Parathyroid adenoma (tissue), 2 donors: ENCODE measurements at regions not wholly inside any gene's neighbourhood (a gene's known extent, or its start where the extent isn't known, plus 50 kb on each side); places are given as distances from the start of the nearest gene placed in this dataset.
"Not testable (repeated sequence)": the region's sequence is repeated elsewhere in the genome, so short reads cannot be mapped to it uniquely, and the experiment has no call there.

Source experiments
- H2AFZ ChIP-seq: fragments of 300-600 bp; sonication (generic); one replicate; pipeline ENCODE4 v1.7.0; 2017; ENCODE audit warnings: antibody characterized with exemption, mild to moderate bottlenecking
- H3K27ac ChIP-seq: fragments of 300-600 bp; sonication (generic); one replicate; pipeline ENCODE4 v1.7.0; 2017
- H3K27me3 ChIP-seq: fragments of 300-600 bp; sonication (generic); one replicate; pipeline ENCODE4 v1.7.0; 2017; ENCODE audit warnings: low read length; ENCODE audit not compliant: control insufficient read depth, insufficient read depth
- H3K36me3 ChIP-seq: fragments of 300-600 bp; sonication (generic); one replicate; pipeline ENCODE4 v1.7.0; 2017; ENCODE audit warnings: low read length; ENCODE audit not compliant: control insufficient read depth, insufficient read depth
- H3K4me1 ChIP-seq: fragments of 300-600 bp; sonication (generic); one replicate; pipeline ENCODE4 v1.7.0; 2017; ENCODE audit warnings: control low read depth
- H3K4me2 ChIP-seq: fragments of 300-600 bp; sonication (generic); one replicate; pipeline ENCODE4 v1.7.0; 2017; ENCODE audit warnings: low read length
- H3K4me3 ChIP-seq: fragments of 300-600 bp; sonication (generic); one replicate; pipeline ENCODE4 v1.7.0; 2017; ENCODE audit warnings: low read depth, low read length
- H3K79me2 ChIP-seq: fragments of 300-600 bp; sonication (generic); one replicate; pipeline ENCODE4 v1.7.0; 2017; ENCODE audit warnings: control low read depth
- H3K9ac ChIP-seq: fragments of 300-600 bp; sonication (generic); one replicate; pipeline ENCODE4 v1.7.0; 2017; ENCODE audit warnings: mild to moderate bottlenecking
- H3K9me3 ChIP-seq: fragments of 300-600 bp; sonication (generic); one replicate; pipeline ENCODE4 v1.7.0; 2017; ENCODE audit warnings: low read length; ENCODE audit not compliant: control insufficient read depth
- TF ChIP-seq, protein P1 (sequence below): fragments of 300-600 bp; sonication (generic); IDR thresholded peaks from one replicate; pipeline ENCODE4 v1.7.0; 2017; ENCODE audit warnings: antibody characterized with exemption, mild to moderate bottlenecking
- donor health status: primary hyperparathyroidism.

DNA sequence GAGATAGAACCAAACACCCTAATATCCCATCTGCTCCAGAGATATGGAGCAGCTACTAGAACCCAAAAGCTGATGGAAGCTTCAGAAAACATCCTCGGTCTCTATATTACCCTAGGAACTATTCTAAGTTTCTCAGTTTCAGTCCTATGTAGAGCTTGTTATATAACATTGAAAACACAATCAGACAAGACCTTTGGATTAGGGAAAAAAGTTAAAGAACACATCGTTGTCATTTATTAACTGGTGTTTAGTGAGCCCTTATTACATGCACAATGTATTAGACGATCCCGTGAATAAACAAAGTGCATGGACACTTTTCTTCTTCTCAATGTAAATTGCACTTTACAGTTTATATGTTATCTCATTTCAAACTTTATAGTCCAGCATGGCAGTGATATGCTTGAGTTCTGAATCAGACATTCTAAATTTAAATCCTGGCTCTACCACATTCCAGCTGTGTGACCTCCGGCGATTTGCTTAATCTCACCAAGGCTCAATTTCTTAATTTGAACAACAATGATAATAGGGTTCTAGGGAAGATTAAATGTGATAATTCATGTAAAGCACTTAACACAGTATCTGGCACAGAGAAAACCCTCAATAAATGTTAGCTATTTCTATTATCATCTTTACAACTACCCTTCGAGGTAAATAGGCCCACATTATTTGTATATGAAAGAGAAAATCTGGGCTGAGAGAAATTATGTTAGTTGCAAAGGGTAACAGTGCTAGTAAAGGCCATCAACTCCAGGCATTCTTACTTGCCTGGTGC, 83.6 kb upstream of the PIK3C3 start:
- TF ChIP-seq, protein P1, sequence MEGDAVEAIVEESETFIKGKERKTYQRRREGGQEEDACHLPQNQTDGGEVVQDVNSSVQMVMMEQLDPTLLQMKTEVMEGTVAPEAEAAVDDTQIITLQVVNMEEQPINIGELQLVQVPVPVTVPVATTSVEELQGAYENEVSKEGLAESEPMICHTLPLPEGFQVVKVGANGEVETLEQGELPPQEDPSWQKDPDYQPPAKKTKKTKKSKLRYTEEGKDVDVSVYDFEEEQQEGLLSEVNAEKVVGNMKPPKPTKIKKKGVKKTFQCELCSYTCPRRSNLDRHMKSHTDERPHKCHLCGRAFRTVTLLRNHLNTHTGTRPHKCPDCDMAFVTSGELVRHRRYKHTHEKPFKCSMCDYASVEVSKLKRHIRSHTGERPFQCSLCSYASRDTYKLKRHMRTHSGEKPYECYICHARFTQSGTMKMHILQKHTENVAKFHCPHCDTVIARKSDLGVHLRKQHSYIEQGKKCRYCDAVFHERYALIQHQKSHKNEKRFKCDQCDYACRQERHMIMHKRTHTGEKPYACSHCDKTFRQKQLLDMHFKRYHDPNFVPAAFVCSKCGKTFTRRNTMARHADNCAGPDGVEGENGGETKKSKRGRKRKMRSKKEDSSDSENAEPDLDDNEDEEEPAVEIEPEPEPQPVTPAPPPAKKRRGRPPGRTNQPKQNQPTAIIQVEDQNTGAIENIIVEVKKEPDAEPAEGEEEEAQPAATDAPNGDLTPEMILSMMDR: no peak
- Histone ChIP-seq H3K27me3 (no peaks in the 10 kb centered on the region), H3K4me3 (no peak overlapping the region), H3K27ac (no peak overlapping the region), H3K4me2 (no peak overlapping the region), H3K79me2 (no peaks in the 10 kb centered on the region), H3K9me3 (no peaks in the 10 kb centered on the region), H3K36me3 (no peaks in the 10 kb centered on the region), H2AFZ (no peak overlapping the region), H3K4me1 (no peaks in the 10 kb centered on the region), H3K9ac (no peak overlapping the region)

DNA sequence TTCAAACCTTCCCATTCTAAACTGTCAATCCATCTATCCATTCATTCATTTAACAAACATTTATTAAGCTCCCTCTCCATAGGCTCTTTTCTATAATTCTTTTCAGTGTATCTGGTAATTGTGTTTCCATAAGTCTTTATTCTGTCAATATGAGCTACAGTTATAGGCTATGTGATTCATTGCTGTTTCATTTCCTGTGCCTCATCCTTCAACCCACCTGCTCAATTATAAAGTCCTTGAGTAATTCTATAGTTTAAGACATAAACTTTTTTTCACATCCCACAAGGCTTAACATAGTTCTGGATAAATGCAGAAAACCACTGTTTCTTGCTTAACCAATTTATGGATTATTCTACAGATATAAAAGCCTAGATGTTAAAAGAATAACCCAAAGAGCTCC, 84.2 kb upstream of the PIK3C3 start:
- no peaks in the 10 kb centered on the region for H3K27me3 ChIP-seq
- H3K4me2 ChIP-seq: no peak overlapping the region
- no peaks in the 10 kb centered on the region for H3K36me3 ChIP-seq
- H3K4me3 ChIP-seq: no peak overlapping the region
- H3K9me3 ChIP-seq: no peaks in the 10 kb centered on the region
- TF ChIP-seq, protein P1: no peak
- H3K27ac ChIP-seq: no peak overlapping the region
- no peaks in the 10 kb centered on the region for H3K79me2 ChIP-seq
- H2AFZ ChIP-seq: no peak overlapping the region
- no peak overlapping the region for H3K9ac ChIP-seq
- H3K4me1 ChIP-seq: no peaks in the 10 kb centered on the region

DNA sequence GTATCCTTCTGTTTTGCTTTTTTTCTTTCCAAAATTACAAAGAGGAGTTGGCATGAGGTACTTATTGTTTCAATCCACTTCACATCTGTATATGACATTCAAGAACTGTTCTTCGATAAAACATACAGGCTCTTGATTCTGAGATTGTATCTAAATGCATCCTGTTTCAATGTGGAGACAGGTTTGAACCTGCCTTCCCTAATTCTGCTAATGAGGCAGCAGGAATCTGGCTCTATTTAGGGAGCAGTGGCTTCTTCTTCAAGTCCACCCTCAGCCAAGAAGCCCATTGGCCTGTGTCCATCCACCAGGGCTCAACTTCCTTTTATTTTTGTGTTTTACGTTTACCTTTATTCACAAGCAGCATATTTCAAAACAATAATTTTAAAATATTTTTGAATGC, 84.8 kb upstream of the PIK3C3 start:
- Histone ChIP-seq H2AFZ (no peak overlapping the region), H3K4me3 (no peak overlapping the region), H3K9me3 (no peaks in the 10 kb centered on the region), H3K79me2 (no peaks in the 10 kb centered on the region), H3K27ac (no peak overlapping the region), H3K9ac (no peak overlapping the region), H3K27me3 (no peaks in the 10 kb centered on the region), H3K4me1 (no peaks in the 10 kb centered on the region), H3K36me3 (no peaks in the 10 kb centered on the region), H3K4me2 (no peak overlapping the region)
- TF ChIP-seq, protein P1: no peak

DNA sequence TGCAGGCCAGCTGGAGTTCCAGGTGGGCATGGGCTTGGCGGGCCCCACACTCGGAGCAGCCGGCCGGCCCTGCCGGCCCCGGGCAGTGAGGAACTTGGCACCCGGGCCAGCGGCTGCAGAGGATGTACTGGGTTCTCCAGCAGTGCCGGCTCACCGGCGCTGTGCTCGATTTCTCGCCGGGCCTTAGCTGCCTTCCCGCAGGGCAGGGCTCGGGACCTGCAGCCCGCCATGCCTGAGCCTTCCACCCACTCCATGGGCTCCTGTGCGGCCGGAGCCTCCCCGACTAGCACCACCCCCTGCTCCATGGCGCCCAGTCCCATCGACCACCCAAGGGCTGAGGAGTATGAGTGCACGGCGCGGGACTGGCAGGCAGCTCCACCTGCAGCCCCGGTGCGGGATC, 89.2 kb upstream of the PIK3C3 start:
- H3K27ac ChIP-seq, H3K4me3 ChIP-seq, H3K36me3 ChIP-seq, H2AFZ ChIP-seq, H3K4me2 ChIP-seq, H3K79me2 ChIP-seq, H3K27me3 ChIP-seq, H3K9me3 ChIP-seq, H3K9ac ChIP-seq, H3K4me1 ChIP-seq: not testable (repeated sequence)

DNA sequence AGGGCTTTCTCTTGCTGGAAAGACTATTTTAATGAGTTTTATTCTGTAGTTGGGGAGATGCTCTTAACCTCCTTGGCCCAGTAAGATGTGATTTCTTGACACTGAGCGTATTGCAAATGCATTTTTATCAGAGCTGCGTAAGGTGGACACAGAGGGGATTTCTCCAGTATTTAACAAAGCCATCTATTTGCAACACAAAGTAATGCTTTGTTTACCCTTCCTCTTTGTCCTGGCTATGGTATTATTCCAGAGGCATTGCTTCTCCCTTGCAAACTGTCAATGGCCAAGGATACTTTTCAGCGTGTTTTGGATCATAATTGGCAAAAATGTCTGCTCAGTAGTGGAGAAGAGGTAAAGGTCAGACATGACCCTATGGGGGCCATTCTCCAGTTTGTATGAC, 90.8 kb upstream of the PIK3C3 start:
- Histone ChIP-seq H3K9ac (no peak overlapping the region), H3K36me3 (no peaks in the 10 kb centered on the region), H3K4me1 (no peaks in the 10 kb centered on the region), H3K27ac (no peak overlapping the region), H3K27me3 (no peaks in the 10 kb centered on the region), H2AFZ (no peak overlapping the region), H3K9me3 (no peaks in the 10 kb centered on the region), H3K79me2 (no peaks in the 10 kb centered on the region), H3K4me2 (no peak overlapping the region), H3K4me3 (no peak overlapping the region)
- TF ChIP-seq, protein P1: no peak
